GM19099 (cell line): ENCODE measurements at regions not wholly inside any gene's neighbourhood (a gene's known extent, or its start where the extent isn't known, plus 50 kb on each side); places are given as distances from the start of the nearest gene placed in this dataset.

Experiments
- POLR2A ChIP-seq: IDR thresholded peaks from 3 replicates; pipeline ENCODE4 v1.6.1; 2011; ENCODE audit warnings: low read depth; ENCODE audit not compliant: insufficient read length; ENCODE audit errors: extremely low read depth

DNA sequence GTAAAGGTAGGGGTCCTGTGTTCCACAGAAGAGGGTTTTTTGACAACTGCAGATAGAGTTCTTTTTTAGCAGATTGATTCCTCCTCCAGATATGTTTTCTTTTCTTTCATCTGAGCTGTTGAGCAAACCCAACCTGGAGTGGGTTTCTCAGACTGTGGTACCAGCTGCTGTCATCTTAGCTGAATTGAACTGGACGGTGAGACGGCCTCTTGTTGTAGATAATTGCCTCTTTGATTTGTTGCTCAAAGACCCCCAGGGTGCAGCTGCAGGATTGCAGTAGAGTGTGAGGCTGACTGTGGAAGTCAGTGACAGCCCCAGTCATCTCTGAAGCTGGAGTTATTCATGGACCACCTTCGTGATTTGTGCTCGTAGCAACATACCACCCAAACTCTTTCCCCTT, 317.7 kb downstream of the AACS start:
- TF ChIP-seq POLR2A = no peak

GRCh38 chr12:125386652-125387051, 321.4 kb downstream of the AACS start:
- TF ChIP-seq POLR2A = no peak

DNA sequence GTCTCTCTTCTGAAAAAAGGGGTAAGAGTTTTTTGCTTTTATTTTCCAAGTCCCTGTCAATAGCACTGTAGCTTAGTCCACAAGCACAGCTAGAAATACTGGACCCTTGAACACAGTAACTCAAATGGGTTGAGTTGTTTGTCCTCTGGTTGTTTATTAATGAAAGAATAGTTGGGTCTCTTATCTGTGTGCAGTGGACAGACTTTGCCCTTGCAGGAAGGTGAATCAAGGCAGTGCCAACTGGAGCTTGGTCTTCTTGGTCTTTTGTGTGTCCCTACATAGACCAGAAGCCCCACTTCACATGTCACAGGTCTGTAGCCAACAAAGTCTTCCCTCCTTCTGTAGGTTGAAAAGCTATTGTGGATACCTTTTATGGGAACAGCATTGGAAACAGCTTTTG, 322.0 kb downstream of the AACS start:
- no peak for TF ChIP-seq POLR2A

DNA sequence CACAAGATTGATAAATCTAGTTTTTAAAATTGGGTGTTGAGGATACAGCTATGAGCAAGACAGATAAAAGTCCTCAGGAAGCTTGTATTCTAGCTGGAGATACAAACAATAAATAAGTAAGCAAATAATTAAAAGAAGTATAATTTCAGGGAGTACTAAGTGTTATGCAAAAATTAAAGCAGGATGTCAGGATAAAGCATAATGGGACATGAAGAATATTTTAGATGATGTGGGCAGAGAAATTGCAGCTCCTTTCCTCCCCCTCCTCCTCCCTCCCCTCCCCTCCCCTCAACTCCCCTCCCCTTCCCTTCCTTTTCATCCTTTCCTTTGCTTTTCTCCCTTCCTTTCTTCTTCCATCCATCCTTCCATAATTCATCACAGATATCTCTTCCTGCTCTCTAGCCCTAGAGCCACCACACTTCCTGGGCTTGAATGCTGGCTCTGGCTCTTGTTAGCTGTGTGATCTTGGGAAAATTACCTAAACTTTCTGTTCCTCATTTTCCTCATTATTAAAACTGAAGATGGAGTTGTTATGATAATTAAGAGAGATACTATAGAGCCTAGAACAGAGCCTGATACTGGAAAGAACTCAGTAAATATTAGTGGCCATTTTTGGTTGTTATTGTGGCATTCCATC, 323.9 kb downstream of the AACS start:
- no peak for TF ChIP-seq POLR2A

- no peak for TF ChIP-seq POLR2A
Measured at GRCh38 chr12:125393569-125393968, 328.3 kb downstream of the AACS start.

DNA sequence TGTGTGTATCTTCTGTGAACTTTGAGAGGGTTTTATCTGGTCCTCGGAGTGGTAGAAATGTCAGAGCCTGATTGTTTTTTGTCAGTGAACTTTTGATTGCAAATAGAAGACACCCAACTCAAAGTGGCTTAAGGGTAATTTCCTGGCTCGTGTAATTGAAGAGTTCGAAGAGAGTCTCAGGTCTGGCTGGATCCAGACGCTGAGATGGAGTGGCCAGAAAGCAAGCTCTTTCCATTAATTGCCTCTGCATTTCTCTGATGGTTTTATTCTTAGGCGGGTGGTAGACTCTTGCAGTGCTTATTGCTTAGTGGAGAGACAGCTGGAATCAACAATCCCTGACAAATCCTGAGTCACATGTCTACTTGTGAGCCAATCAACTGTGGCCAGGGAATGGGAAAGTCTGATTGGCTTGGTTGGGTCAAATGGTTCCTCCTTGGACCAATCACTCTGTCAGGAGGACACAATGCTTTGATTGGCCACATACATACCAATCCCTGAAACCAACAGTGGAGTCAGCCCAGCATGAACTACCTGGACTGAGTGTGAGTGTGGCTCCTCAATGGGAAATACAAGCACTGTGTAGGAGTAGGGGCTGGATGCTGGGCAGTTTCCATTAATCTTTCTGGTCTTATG, 330.5 kb downstream of the AACS start:
- TF ChIP-seq POLR2A = no peak

- no peak for TF ChIP-seq POLR2A
Measured at GRCh38 chr12:125399489-125399888, 334.3 kb downstream of the AACS start.

DNA sequence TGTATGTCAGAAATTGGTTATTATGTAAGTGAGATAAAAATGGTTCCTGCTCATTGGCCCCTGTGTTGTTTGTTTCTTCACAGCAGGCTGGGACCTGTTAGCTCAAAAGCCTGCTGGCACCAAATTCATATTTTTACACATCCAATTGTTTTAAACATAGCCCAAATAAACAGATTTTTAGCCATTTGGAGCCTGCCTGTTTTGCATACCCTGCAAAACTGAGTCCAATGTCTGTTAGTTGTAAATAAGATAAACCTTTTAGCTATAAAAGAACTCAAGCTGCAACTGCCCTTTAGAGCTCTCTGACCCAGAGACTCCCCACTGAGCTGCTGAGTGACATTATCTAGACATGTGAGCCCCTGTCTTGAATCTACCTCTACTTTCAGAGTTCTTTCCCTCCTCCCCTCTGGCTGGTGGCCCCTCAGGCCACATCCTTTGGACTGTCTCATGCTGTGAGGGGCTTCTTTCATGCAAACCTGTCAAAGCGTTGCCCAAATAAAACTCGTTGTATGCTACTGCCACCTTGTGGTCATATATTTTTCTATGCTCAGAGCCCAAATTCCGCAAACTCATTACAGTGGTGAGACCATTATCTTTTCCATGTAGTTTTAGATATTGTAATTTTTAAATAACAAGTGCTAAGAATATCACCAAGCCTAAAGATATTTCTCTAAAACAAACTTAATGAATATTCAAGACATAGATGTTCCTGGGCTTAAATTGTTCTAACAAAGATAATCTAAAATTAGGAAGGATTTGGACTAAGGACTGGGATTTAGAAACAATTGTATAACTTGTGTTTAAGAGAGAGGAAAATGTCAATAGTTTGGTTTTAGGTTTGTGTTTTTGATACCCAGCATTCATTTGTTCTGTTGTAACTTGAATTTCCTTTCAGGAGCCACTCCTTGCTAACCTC, 337.9 kb downstream of the AACS start:
- TF ChIP-seq POLR2A = no peak

GRCh38 chr12:125403843-125404242, 338.6 kb downstream of the AACS start:
- TF ChIP-seq POLR2A = no peak

GRCh38 chr12:125406131-125406530, 340.9 kb downstream of the AACS start:
- no peak for TF ChIP-seq POLR2A

DNA sequence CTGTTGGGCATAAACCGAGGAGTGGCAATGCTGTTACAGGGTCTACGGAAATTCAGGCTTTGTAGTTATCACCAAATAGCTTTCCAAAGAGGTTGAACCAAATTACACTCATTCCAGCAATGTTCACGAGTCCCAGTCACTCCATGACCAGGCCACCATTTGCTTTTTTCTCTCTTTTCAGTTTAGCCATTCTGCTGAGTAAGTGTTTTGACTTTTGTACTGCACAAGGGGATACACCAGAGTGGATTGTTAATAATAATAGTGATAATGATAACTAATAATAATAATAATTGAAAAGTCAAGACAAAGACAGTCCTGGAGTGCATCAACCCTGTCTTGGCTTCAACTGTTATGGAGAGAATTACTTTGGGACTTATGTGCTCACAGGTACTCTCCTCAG, 343.5 kb downstream of the AACS start:
- no peak for TF ChIP-seq POLR2A

DNA sequence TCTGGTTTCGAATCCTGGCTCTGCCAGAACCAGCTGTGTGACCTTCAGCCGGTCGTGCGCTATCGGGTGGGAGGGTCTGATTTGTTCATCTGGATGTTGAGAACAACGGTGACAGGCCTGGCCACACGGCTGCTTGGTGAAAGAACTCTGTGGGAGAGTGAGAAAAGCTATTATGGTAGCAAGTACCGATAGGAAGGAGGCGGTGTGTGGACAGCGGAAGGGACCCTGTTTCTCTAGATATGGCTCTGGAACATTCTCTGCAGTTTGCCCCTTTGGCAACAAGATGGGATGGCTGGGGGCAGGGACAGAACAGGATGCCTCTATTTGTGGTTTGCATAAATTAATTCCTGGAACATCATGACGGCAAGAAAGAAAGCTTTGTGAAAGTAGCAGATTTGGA, 347.3 kb downstream of the AACS start:
- no peak for TF ChIP-seq POLR2A

GRCh38 chr12:125417446-125417845, 352.2 kb downstream of the AACS start:
- no peak for TF ChIP-seq POLR2A

DNA sequence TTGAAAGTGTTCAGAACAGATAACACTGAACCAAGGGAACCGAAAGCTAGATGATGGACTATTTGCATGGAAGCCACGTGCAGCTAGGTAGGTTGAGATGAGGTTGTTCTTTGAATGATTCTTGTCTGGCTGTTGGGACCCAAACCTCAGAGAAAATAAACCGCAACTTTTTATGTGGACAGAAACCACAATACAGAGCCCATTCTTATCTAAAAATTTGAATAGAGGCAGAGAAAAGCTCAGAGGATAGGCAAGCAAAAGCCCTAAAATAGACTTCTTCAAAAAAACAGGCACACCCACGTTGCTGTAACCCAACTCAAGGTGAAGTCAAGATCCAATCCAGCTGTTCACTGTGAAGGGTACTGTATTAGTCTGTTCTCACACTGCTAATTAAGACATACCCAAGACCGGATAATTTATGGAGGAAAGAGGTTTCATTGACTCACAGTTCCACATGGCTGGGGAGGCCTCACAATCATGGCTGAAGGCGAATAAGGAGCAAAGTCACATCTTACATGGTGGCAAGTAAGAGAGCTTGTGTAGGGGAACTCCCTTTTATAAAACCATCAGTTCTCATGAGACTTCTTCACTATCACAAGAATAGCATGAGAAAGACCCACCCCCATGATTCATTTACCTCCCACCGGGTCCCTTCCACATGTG, 353.8 kb downstream of the AACS start:
- no peak for TF ChIP-seq POLR2A

DNA sequence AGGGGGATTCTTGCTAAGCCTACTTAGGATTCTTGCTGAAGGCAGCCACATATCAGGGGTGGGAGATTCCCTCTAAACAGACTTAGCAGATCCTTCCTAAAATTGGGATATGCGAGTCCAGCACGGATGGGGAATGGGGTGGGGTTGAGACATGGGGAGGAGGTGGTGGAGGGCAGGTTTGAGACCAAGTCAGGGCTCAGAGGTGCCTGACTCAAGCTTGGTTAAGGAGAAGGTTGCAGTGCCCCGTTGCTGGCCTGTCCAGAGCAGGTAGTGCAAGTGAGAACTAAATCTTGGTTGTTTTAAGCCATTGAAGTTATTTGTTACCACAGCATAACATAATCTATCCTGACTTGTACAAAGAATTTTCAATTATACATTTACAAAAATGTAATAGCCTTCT, 359.7 kb downstream of the AACS start:
- TF ChIP-seq POLR2A = no peak
